PC-9 (cell line): ENCODE measurements at regions not wholly inside any gene's neighbourhood (a gene's known extent, or its start where the extent isn't known, plus 50 kb on each side); places are given as distances from the start of the nearest gene placed in this dataset.

Experiments
- BruUV-seq: library from RNA; stranded (reverse); fragments of 400-500 nt; replicated peaks from 2 replicates; lab custom pipeline; 2021; lab: Mats Ljungman, UMichigan
- CTCF ChIA-PET: fragments of 300-600 bp; sonication (Branson Sonifier 250); formaldehyde crosslinking; loops from one replicate; lab custom pipeline; 2022; ENCODE audit warnings: antibody characterized with exemption; lab: Charles Lee
- POLR2A ChIA-PET: fragments of 300-600 bp; sonication (Branson Sonifier 250); formaldehyde crosslinking; loops from one replicate; lab custom pipeline; 2022; ENCODE audit warnings: antibody characterized with exemption; ENCODE audit not compliant: unreplicated experiment; lab: Charles Lee
- DNase-seq, 2 experiments: peaks; one replicate each; pipeline versions ENCODE4 v3.0.0 to v3.0.0-alpha.2; 2015 to 2022; ENCODE audit warnings: mixed read lengths in 1 of 2
- H2AFZ ChIP-seq: fragments of 200-600 bp; sonication (generic); 2 replicates; pipeline ENCODE4 v1.8.1; 2017; ENCODE audit warnings: antibody characterized with exemption
- H3F3A ChIP-seq: fragments of 200-600 bp; sonication (generic); 2 replicates; pipeline ENCODE4 v1.8.1; 2017; ENCODE audit warnings: antibody characterized with exemption, mild to moderate bottlenecking, low read depth; ENCODE audit not compliant: insufficient read depth
- H3K27ac ChIP-seq: fragments of 200-600 bp; sonication (generic); 2 replicates; pipeline ENCODE4 v1.6.1; 2016; ENCODE audit warnings: mixed run types
- H3K27me3 ChIP-seq: fragments of 200-600 bp; sonication (generic); 2 replicates; pipeline ENCODE4 v1.6.1; 2016; ENCODE audit warnings: low read depth, mixed run types; ENCODE audit not compliant: insufficient read depth
- H3K36me3 ChIP-seq: fragments of 200-600 bp; sonication (generic); 2 replicates; pipeline ENCODE4 v1.6.1; 2016; ENCODE audit warnings: low read depth, mixed run types
- H3K4me1 ChIP-seq: fragments of 200-600 bp; sonication (generic); replicated peaks from 2 replicates; pipeline ENCODE4 v1.6.1; 2016; ENCODE audit warnings: mixed run types; ENCODE audit not compliant: insufficient read depth
- H3K4me2 ChIP-seq: fragments of 200-600 bp; sonication (generic); 2 replicates; pipeline ENCODE4 v1.6.1; 2017; ENCODE audit warnings: mixed run types
- H3K4me3 ChIP-seq: fragments of 200-600 bp; sonication (generic); 2 replicates; pipeline ENCODE4 v1.6.1; 2016; ENCODE audit warnings: mixed run types
- H3K79me2 ChIP-seq: fragments of 200-600 bp; sonication (generic); 2 replicates; pipeline ENCODE4 v1.6.1; 2017; ENCODE audit warnings: low read depth, mixed run types
- H3K9me2 ChIP-seq: fragments of 200-600 bp; sonication (generic); 2 replicates; pipeline ENCODE4 v1.8.1; 2017; ENCODE audit warnings: mild to moderate bottlenecking; ENCODE audit not compliant: insufficient read depth
- H3K9me3 ChIP-seq: fragments of 200-600 bp; sonication (generic); 2 replicates; pipeline ENCODE4 v1.8.1; 2016; ENCODE audit warnings: low read depth; ENCODE audit not compliant: insufficient read depth
- H4K20me1 ChIP-seq: fragments of 200-600 bp; sonication (generic); 2 replicates; pipeline ENCODE4 v1.8.1; 2017; ENCODE audit not compliant: insufficient read depth
- CTCF ChIP-seq: fragments of 200-600 bp; sonication (generic); conservative IDR thresholded peaks from 2 replicates; pipeline ENCODE4 v1.6.1; 2017; ENCODE audit warnings: mixed run types, antibody characterized with exemption, mild to moderate bottlenecking, moderate library complexity
- EZH2 ChIP-seq: fragments of 200-600 bp; sonication (generic); IDR thresholded peaks from 2 replicates; pipeline ENCODE4 v1.8.0; 2017; ENCODE audit warnings: antibody characterized with exemption, low read depth
- intact Hi-C: fragments of 100-400 bp; cut with micrococcal nuclease; formaldehyde crosslinking; loops from one replicate; pipeline ENCODE4 v1.10.0; 2022; ENCODE audit not compliant: unreplicated experiment

GRCh38 chr16:6068063-6068462, 970.5 kb upstream of the EEF2KMT start:
- no peaks in the 10 kb centered on the region for H3K9me2 ChIP-seq
- H4K20me1 ChIP-seq = no peaks in the 10 kb centered on the region
- no TSS peak for BruUV-seq
- DNase-seq = no peak
- peaks cover 22% of the 10 kb centered on the region for H3K27me3 ChIP-seq
- H3K79me2 ChIP-seq = no peaks in the 10 kb centered on the region
- no peak overlapping the region for H3K4me2 ChIP-seq
- H3K4me3 ChIP-seq = no peak overlapping the region
- intact Hi-C loops = no loop called here
- H3F3A ChIP-seq = no peaks in the 10 kb centered on the region
- no peak for TF ChIP-seq EZH2
- TF ChIP-seq CTCF = no peak
- no peaks in the 10 kb centered on the region for H3K9me3 ChIP-seq
- H3K4me1 ChIP-seq = no peaks in the 10 kb centered on the region
- no peaks in the 10 kb centered on the region for H3K36me3 ChIP-seq
- POLR2A ChIA-PET = no interaction called here
- H2AFZ ChIP-seq = no peak overlapping the region
- H3K27ac ChIP-seq = no peak overlapping the region
- CTCF ChIA-PET = no interaction called here

- TF ChIP-seq EZH2 = no peak
- no peak for TF ChIP-seq CTCF
- Histone ChIP-seq H3K36me3 (no peaks in the 10 kb centered on the region), H2AFZ (no peak overlapping the region), H3K4me1 (no peaks in the 10 kb centered on the region), H3K27ac (no peak overlapping the region), H3K4me2 (no peak overlapping the region), H4K20me1 (no peaks in the 10 kb centered on the region), H3F3A (no peaks in the 10 kb centered on the region), H3K27me3 (peaks cover 22% of the 10 kb centered on the region), H3K9me3 (no peaks in the 10 kb centered on the region), H3K9me2 (no peaks in the 10 kb centered on the region), H3K79me2 (no peaks in the 10 kb centered on the region), H3K4me3 (no peak overlapping the region)
- no TSS peak for BruUV-seq
- DNase-seq = no peak
- intact Hi-C loops = no loop called here
- ChIA-PET POLR2A (no interaction called here), CTCF (no interaction called here)
Measured at GRCh38 chr16:6066652-6067051, 969.1 kb upstream of the EEF2KMT start.

- intact Hi-C loops = no loop called here
- no peak overlapping the region for H3K4me3 ChIP-seq
- TF ChIP-seq EZH2 (no peak), CTCF (no peak)
- no peak overlapping the region for H2AFZ ChIP-seq
- H3K4me1 ChIP-seq = no peaks in the 10 kb centered on the region
- POLR2A ChIA-PET = no interaction called here
- H3K79me2 ChIP-seq = no peaks in the 10 kb centered on the region
- no peaks in the 10 kb centered on the region for H4K20me1 ChIP-seq
- BruUV-seq = no TSS peak
- no peaks in the 10 kb centered on the region for H3K9me3 ChIP-seq
- DNase-seq = no peak
- CTCF ChIA-PET = no interaction called here
- no peak overlapping the region for H3K4me2 ChIP-seq
- H3K9me2 ChIP-seq = no peaks in the 10 kb centered on the region
- peaks cover 11% of the 10 kb centered on the region; the same call in 1 of the 2 replicates for H3K27me3 ChIP-seq
- no peaks in the 10 kb centered on the region for H3K36me3 ChIP-seq
- no peaks in the 10 kb centered on the region for H3F3A ChIP-seq
- H3K27ac ChIP-seq = no peak overlapping the region
Measured at GRCh38 chr16:6063526-6063925, 965.9 kb upstream of the EEF2KMT start.
